Neuronal stem cell (in vitro differentiated cells): ENCODE measurements at regions not wholly inside any gene's neighbourhood (a gene's known extent, or its start where the extent isn't known, plus 50 kb on each side); places are given as distances from the start of the nearest gene placed in this dataset.

Experiments
- DNase-seq: peaks from one replicate; pipeline ENCODE4 v3.0.0-alpha.2; 2013; ENCODE audit warnings: low spot score
- H2AFZ ChIP-seq: one replicate; pipeline ENCODE4 v1.6.1; 2013; ENCODE audit warnings: mild to moderate bottlenecking, low read length, inconsistent platforms
- H2AK5ac ChIP-seq: 2 replicates; pipeline ENCODE4 v1.6.1; 2013; ENCODE audit warnings: low read depth, mild to moderate bottlenecking, inconsistent platforms, low read length, moderate library complexity, mixed read lengths
- H2BK120ac ChIP-seq: 2 replicates; pipeline ENCODE4 v1.6.1; 2013; ENCODE audit warnings: low read depth, mild to moderate bottlenecking, inconsistent platforms, low read length, moderate library complexity, mixed read lengths
- H2BK12ac ChIP-seq: one replicate; pipeline ENCODE4 v1.6.1; 2013; ENCODE audit warnings: low read length, inconsistent platforms
- H2BK15ac ChIP-seq: 2 replicates; pipeline ENCODE4 v1.6.1; 2013; ENCODE audit warnings: mild to moderate bottlenecking, low read length, inconsistent platforms, mixed read lengths
- H2BK5ac ChIP-seq: one replicate; pipeline ENCODE4 v1.6.1; 2013; ENCODE audit warnings: inconsistent platforms, mild to moderate bottlenecking, low read length, moderate library complexity
- H3K14ac ChIP-seq: one replicate; pipeline ENCODE4 v1.6.1; 2013; ENCODE audit warnings: low read length, inconsistent platforms
- H3K18ac ChIP-seq: 2 replicates; pipeline ENCODE4 v1.6.1; 2013; ENCODE audit warnings: low read length, inconsistent platforms
- H3K23ac ChIP-seq: 2 replicates; pipeline ENCODE4 v1.6.1; 2013; ENCODE audit warnings: low read depth, mild to moderate bottlenecking, mixed read lengths, low read length, inconsistent platforms; ENCODE audit not compliant: poor library complexity
- H3K27ac ChIP-seq: replicated peaks from 3 replicates; pipeline ENCODE4 v1.5.1; 2013; ENCODE audit warnings: low read length, inconsistent platforms
- H3K27me3 ChIP-seq, 3 experiments: 2 replicates each; pipeline ENCODE4 v1.6.1; 2013; ENCODE audit warnings: low read length in 3 of 3, mild to moderate bottlenecking in 2 of 3, inconsistent platforms in 1 of 3, low read depth in 1 of 3, mixed read lengths in 1 of 3, moderate library complexity in 1 of 3; ENCODE audit not compliant: control insufficient read depth in 3 of 3, insufficient read depth in 3 of 3
- H3K36me3 ChIP-seq, 2 donors: replicated peaks in 1 of 2; 2 replicates each; pipeline ENCODE4 v1.6.1; 2013; ENCODE audit warnings: low read length in 2 of 2; ENCODE audit not compliant: control insufficient read depth in 2 of 2, insufficient read depth in 2 of 2
- H3K4ac ChIP-seq: 2 replicates; pipeline ENCODE4 v1.6.1; 2013; ENCODE audit warnings: inconsistent platforms, mild to moderate bottlenecking, low read length, moderate library complexity
- H3K4me1 ChIP-seq, 2 donors: 1 replicate in 1 of 2; 2 replicates in 1 of 2; pipeline ENCODE4 v1.6.1; 2013; ENCODE audit warnings: low read length in 2 of 2, low read depth in 1 of 2; ENCODE audit not compliant: control insufficient read depth in 2 of 2, insufficient read depth in 1 of 2
- H3K4me2 ChIP-seq: one replicate; pipeline ENCODE4 v1.6.1; 2013; ENCODE audit warnings: mild to moderate bottlenecking, low read length, inconsistent platforms; ENCODE audit not compliant: insufficient read depth, poor library complexity, severe bottlenecking
- H3K4me3 ChIP-seq, 2 donors: 2 replicates each; pipeline ENCODE4 v1.5.1; 2013; ENCODE audit warnings: low read length in 2 of 2, mild to moderate bottlenecking in 2 of 2, inconsistent platforms in 1 of 2, moderate library complexity in 1 of 2
- H3K79me1 ChIP-seq: one replicate; pipeline ENCODE4 v1.6.1; 2013; ENCODE audit warnings: low read depth, mild to moderate bottlenecking, inconsistent platforms, low read length, moderate library complexity
- H3K9ac ChIP-seq: one replicate; pipeline ENCODE4 v1.6.1; 2013; ENCODE audit warnings: mild to moderate bottlenecking, low read depth, low read length, inconsistent platforms; ENCODE audit not compliant: poor library complexity
- H3K9me3 ChIP-seq, 2 donors: replicated peaks in 1 of 2; 2 replicates each; pipeline versions ENCODE3 to v1.6.1; 2013; ENCODE audit warnings: low read length in 2 of 2, mild to moderate bottlenecking in 2 of 2, inconsistent platforms in 1 of 2, low read depth in 1 of 2, mixed read lengths in 1 of 2, moderate library complexity in 1 of 2; ENCODE audit not compliant: control insufficient read depth in 2 of 2, insufficient read depth in 1 of 2
- H4K8ac ChIP-seq: one replicate; pipeline ENCODE4 v1.6.1; 2013; ENCODE audit warnings: low read depth, mild to moderate bottlenecking, inconsistent platforms, low read length, moderate library complexity
- H4K91ac ChIP-seq: one replicate; pipeline ENCODE4 v1.6.1; 2013; ENCODE audit warnings: low read length, low read depth, mild to moderate bottlenecking, inconsistent platforms; ENCODE audit not compliant: poor library complexity
- WGBS, 2 donors: extraction: QIAGEN DNeasy Blood & Tissue Kit; methylation state at CpG; one replicate each; pipeline ENCODE4 v1.1.7; 2013; ENCODE audit warnings: missing lambda C conversion rate in 2 of 2, mixed read lengths in 1 of 2; ENCODE audit not compliant: insufficient read length in 2 of 2, insufficient replicate concordance in 1 of 2; ENCODE audit errors: extremely low coverage in 2 of 2; 5-methylcytosine and 5-hydroxymethylcytosine counted together

DNA sequence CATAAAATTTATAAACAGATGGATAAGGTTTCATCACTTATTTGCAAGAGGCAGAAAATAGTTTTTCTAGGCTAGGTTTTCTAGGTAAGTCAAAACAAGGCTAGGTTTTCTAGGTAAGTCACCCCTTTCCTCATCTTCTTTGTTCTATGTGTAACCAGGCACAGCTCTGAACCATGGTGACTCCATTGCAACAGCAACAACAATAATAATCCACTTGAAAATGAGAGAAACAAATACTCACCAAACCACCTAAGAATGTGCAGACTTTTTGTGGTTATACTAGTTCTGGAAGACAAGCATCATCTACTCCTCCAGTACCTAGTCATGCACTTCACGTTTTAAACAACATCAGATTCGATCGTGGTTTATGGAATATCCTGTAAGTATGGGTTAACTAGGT, 237.4 kb upstream of the ACVR2A start:
- Histone ChIP-seq H3K9me3 (no peaks in the 10 kb centered on the region), H3K18ac (no peak overlapping the region), H3K4me2 (no peak overlapping the region), H3K9ac (no peak overlapping the region), H2BK15ac (no peak overlapping the region), H4K8ac (no peak overlapping the region), H3K36me3 (no peaks in the 10 kb centered on the region), H3K14ac (no peak overlapping the region), H3K27me3 (no peaks in the 10 kb centered on the region), H2BK120ac (no peak overlapping the region), H4K91ac (no peak overlapping the region), H2AK5ac (no peak overlapping the region), H2BK12ac (no peak overlapping the region), H3K23ac (no peak overlapping the region), H3K27ac (no peak overlapping the region), H3K4me3 (no peak overlapping the region), H2BK5ac (no peak overlapping the region), H3K4me1 (peaks cover 5 to 10% of the 10 kb centered on the region in 2 donors), H3K4ac (no peak overlapping the region), H3K79me1 (no peaks in the 10 kb centered on the region), H2AFZ (no peak overlapping the region)
- no peak for DNase-seq
- no CpG with 5 or more reads among the region's 3 CpGs for WGBS, 2 donors

DNA sequence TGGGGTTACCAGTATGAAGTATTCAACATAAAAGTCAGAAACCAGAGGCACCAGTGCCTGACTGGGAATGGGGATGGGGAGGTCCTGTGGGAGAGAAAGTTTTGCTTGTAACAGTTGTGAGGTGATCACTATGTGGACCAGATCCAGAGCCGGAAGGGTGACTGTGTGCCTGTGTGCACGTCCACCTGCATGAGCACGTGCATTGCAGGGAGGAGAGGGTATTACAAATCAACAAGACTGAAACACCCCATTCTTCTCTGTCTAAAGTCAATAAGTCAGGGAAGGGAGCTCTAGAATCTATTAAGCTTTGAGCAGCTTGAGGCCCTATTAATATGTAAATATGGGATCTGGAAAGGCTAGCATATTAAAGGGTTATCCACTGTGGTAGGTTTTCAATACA, 241.0 kb upstream of the ACVR2A start:
- no peak overlapping the region for H2AK5ac ChIP-seq

DNA sequence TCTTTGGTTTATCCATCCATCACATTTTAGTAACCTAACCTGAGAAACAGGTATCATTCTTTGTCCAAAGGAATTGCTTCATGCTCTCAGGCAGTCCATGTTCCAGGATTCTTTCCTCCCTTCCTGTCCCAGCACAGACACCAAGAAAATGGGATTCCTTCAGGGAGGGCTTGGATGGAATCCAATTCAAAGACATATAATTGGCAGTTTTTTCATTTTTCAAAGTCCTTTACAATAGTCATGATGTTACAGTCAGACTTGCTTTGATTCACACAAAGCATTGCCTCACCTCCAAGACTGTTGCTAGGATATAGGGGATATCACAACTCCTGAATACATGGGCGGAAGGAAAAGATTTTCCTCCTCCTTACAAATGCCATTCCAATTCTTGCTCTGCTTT, 241.4 kb upstream of the ACVR2A start:
- H2BK5ac ChIP-seq: no peak overlapping the region
- DNase-seq: no peak
- no peak overlapping the region for H2BK120ac ChIP-seq
- no peak overlapping the region for H2AK5ac ChIP-seq
- no peak overlapping the region for H3K4ac ChIP-seq
- H3K18ac ChIP-seq: no peak overlapping the region
- no peak overlapping the region for H3K4me2 ChIP-seq
- peaks cover 5 to 10% of the 10 kb centered on the region in 2 donors for H3K4me1 ChIP-seq
- WGBS, 2 donors: no CpG with 5 or more reads among the region's 1 CpG
- H2AFZ ChIP-seq: peak overlapping the region; percentile 30
- no peak overlapping the region for H3K4me3 ChIP-seq
- H3K9ac ChIP-seq: no peak overlapping the region
- H4K8ac ChIP-seq: no peak overlapping the region
- H2BK15ac ChIP-seq: no peak overlapping the region
- peaks cover 0 to 5% of the 10 kb centered on the region in 2 donors for H3K9me3 ChIP-seq
- no peak overlapping the region for H4K91ac ChIP-seq
- no peaks in the 10 kb centered on the region for H3K36me3 ChIP-seq
- H3K23ac ChIP-seq: no peak overlapping the region
- H2BK12ac ChIP-seq: no peak overlapping the region
- no peak overlapping the region for H3K14ac ChIP-seq
- no peaks in the 10 kb centered on the region for H3K27me3 ChIP-seq
- no peak overlapping the region for H3K27ac ChIP-seq
- H3K79me1 ChIP-seq: no peaks in the 10 kb centered on the region

More for the DNA sequence above, 241.0 kb upstream of the ACVR2A start:
- Histone ChIP-seq H3K4me2 (no peak overlapping the region), H3K27me3 (no peaks in the 10 kb centered on the region), H3K9ac (no peak overlapping the region), H2BK15ac (no peak overlapping the region), H3K4me1 (peaks cover 5 to 10% of the 10 kb centered on the region in 2 donors), H3K4ac (no peak overlapping the region), H2BK12ac (no peak overlapping the region), H3K9me3 (peaks cover 0 to 5% of the 10 kb centered on the region in 2 donors), H3K27ac (no peak overlapping the region), H3K23ac (no peak overlapping the region), H4K91ac (no peak overlapping the region), H3K14ac (no peak overlapping the region), H2AFZ (peak overlapping the region; percentile 30), H2BK120ac (no peak overlapping the region), H3K4me3 (no peak overlapping the region), H2BK5ac (no peak overlapping the region), H4K8ac (no peak overlapping the region), H3K36me3 (no peaks in the 10 kb centered on the region), H3K79me1 (no peaks in the 10 kb centered on the region), H3K18ac (peak overlapping the region; percentile 29)
- DNase-seq: no peak
- no CpG with 5 or more reads among the region's 3 CpGs for WGBS, 2 donors

DNA sequence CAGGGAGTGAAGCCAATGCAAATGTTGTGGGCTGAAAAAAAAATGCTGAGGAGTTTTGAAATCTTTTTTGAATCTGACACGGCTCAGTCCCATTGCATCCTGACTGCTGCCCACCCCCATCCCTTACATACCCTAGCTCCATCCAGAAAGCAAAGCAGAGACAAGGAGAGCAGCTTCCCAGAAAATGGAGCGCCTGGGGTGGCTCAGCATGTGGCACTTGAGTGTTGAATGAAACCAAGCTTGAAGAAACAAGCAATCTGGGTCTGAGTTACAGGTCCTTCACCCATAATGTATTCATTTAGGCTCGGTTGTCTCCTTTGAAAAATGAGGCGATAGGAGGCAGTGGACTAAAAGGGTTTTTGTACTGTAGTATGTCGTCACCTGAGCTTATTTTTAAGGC, 244.2 kb upstream of the ACVR2A start:
- Histone ChIP-seq H2BK15ac (no peak overlapping the region), H3K79me1 (no peaks in the 10 kb centered on the region), H3K4me2 (no peak overlapping the region), H2BK12ac (no peak overlapping the region), H3K27ac (no peak overlapping the region), H3K9me3 (peaks cover 0 to 5% of the 10 kb centered on the region in 2 donors), H3K36me3 (no peaks in the 10 kb centered on the region), H4K91ac (no peak overlapping the region), H3K4me3 (no peak overlapping the region), H3K23ac (no peak overlapping the region), H2AK5ac (no peak overlapping the region), H2BK5ac (no peak overlapping the region), H3K4ac (no peak overlapping the region), H3K18ac (no peak overlapping the region), H3K14ac (no peak overlapping the region), H2AFZ (no peak overlapping the region), H3K9ac (no peak overlapping the region), H3K4me1 (peaks cover 5 to 10% of the 10 kb centered on the region in 2 donors), H3K27me3 (no peaks in the 10 kb centered on the region), H4K8ac (no peak overlapping the region), H2BK120ac (no peak overlapping the region)
- no CpG with 5 or more reads among the region's 5 CpGs for WGBS, 2 donors
- no peak for DNase-seq
